SK-N-SH (cell line): ENCODE measurements at regions not wholly inside any gene's neighbourhood (a gene's known extent, or its start where the extent isn't known, plus 50 kb on each side); places are given as distances from the start of the nearest gene placed in this dataset.

Experiments
- CTCF ChIA-PET: fragments of 300-600, 350-600 bp; formaldehyde crosslinking; extraction: SDS; loops from one replicate; lab custom pipeline; 2021; lab: Yijun Ruan, JAX
- POLR2A ChIA-PET: fragments of 350-600 bp; sonication (Branson Sonifier 250); formaldehyde crosslinking; extraction: SDS; loops from one replicate; lab custom pipeline; 2020; ENCODE audit warnings: antibody characterized with exemption, inconsistent platforms; lab: Yijun Ruan, JAX
- DNase-seq: peaks from one replicate; pipeline ENCODE4 v3.0.0; 2012
- H2AFZ ChIP-seq: fragments of 200-600 bp; sonication (generic); 2 replicates; pipeline ENCODE4 v1.8.1; 2016; ENCODE audit warnings: antibody characterized with exemption, mild to moderate bottlenecking, low read depth
- H3F3A ChIP-seq: fragments of 200-600 bp; sonication (generic); replicated peaks from 2 replicates; pipeline ENCODE3; 2016; ENCODE audit warnings: antibody characterized with exemption, mild to moderate bottlenecking; ENCODE audit not compliant: insufficient read depth
- H3K27ac ChIP-seq, 2 experiments: fragments of 200-500 bp in 1 of 2; fragments of 200-600 bp in 1 of 2; sonication (Bioruptor generic) in 1 of 2; sonication (generic), shearing (Covaris generic) in 1 of 2; 2 replicates each; pipeline versions ENCODE4 v1.5.1 to v1.6.1; 2014 to 2016; ENCODE audit warnings: low read depth in 2 of 2, inconsistent platforms in 1 of 2, low read length in 1 of 2, mild to moderate bottlenecking in 1 of 2, mixed read lengths in 1 of 2
- H3K27me3 ChIP-seq: fragments of 200-600 bp; sonication (generic), shearing (Covaris generic); 2 replicates; pipeline ENCODE4 v1.6.1; 2016; ENCODE audit warnings: mixed run types; ENCODE audit not compliant: insufficient read depth
- H3K36me3 ChIP-seq, 2 experiments: fragments of 200-500 bp in 1 of 2; fragments of 200-600 bp in 1 of 2; sonication (Bioruptor generic) in 1 of 2; sonication (generic) in 1 of 2; replicated peaks in 1 of 2; 2 replicates each; pipeline versions ENCODE3 to v1.5.1; 2014 to 2016; ENCODE audit warnings: low read length in 1 of 2, mild to moderate bottlenecking in 1 of 2; ENCODE audit not compliant: insufficient read depth in 2 of 2, control insufficient read depth in 1 of 2
- H3K4me1 ChIP-seq, 2 experiments: fragments of 200-500 bp in 1 of 2; fragments of 200-600 bp in 1 of 2; sonication (Bioruptor generic) in 1 of 2; sonication (generic), shearing (Covaris generic) in 1 of 2; 2 replicates each; pipeline versions ENCODE4 v1.5.1 to v1.6.1; 2014 to 2016; ENCODE audit warnings: low read depth in 1 of 2, low read length in 1 of 2, mixed run types in 1 of 2; ENCODE audit not compliant: insufficient read depth in 2 of 2, control insufficient read depth in 1 of 2
- H3K4me2 ChIP-seq: fragments of 200-600 bp; sonication (generic), shearing (Covaris generic); 2 replicates; pipeline ENCODE4 v1.6.1; 2017; ENCODE audit warnings: mixed run types
- H3K4me3 ChIP-seq, 2 experiments: fragments of 200-500 bp in 1 of 2; fragments of 200-600 bp in 1 of 2; sonication (Bioruptor generic) in 1 of 2; sonication (generic), shearing (Covaris generic) in 1 of 2; 2 replicates each; pipeline versions ENCODE4 v1.5.1 to v1.8.1; 2014 to 2016; ENCODE audit warnings: low read depth in 2 of 2, inconsistent platforms in 1 of 2, low read length in 1 of 2, mild to moderate bottlenecking in 1 of 2, mixed read lengths in 1 of 2, moderate library complexity in 1 of 2
- H3K79me2 ChIP-seq: fragments of 200-600 bp; sonication (generic); 2 replicates; pipeline ENCODE4 v1.8.1; 2017; ENCODE audit warnings: mild to moderate bottlenecking; ENCODE audit not compliant: insufficient read depth
- H3K9ac ChIP-seq: fragments of 200-600 bp; sonication (generic); 2 replicates; pipeline ENCODE4 v1.6.1; 2017; ENCODE audit warnings: mixed run types
- H3K9me2 ChIP-seq: fragments of 200-600 bp; sonication (generic); 2 replicates; pipeline ENCODE4 v1.6.1; 2017; ENCODE audit warnings: mixed run types
- H3K9me3 ChIP-seq: fragments of 200-600 bp; sonication (generic); 2 replicates; pipeline ENCODE4 v1.6.1; 2017; ENCODE audit warnings: mixed run types, mild to moderate bottlenecking, moderate library complexity
- H4K20me1 ChIP-seq: fragments of 200-600 bp; sonication (generic); 2 replicates; pipeline ENCODE4 v1.6.1; 2017; ENCODE audit warnings: mild to moderate bottlenecking, mixed run types; ENCODE audit not compliant: insufficient read depth
- CTCF ChIP-seq: fragments of 200-600 bp; sonication (generic); IDR thresholded peaks from 2 replicates; pipeline ENCODE4 v1.6.1; 2017; ENCODE audit warnings: antibody characterized with exemption, mild to moderate bottlenecking, moderate library complexity
- EP300 ChIP-seq, 2 experiments: IDR thresholded peaks; 2 replicates each; pipeline versions ENCODE4 v1.4.0 to v1.6.1; 2012; ENCODE audit warnings: borderline replicate concordance in 1 of 2, low read depth in 1 of 2, low read length in 1 of 2
- EZH2phosphoT487 ChIP-seq: fragments of 200-600 bp; sonication (generic); IDR thresholded peaks from 2 replicates; pipeline ENCODE4 v1.6.1; 2017; ENCODE audit warnings: low read depth, mixed run types, mild to moderate bottlenecking, antibody characterized with exemption, moderate library complexity, borderline replicate concordance
- FOSL2 ChIP-seq: IDR thresholded peaks from 2 replicates; pipeline ENCODE4 v1.4.0; 2012; ENCODE audit warnings: low read depth, mild to moderate bottlenecking, moderate library complexity, borderline replicate concordance
- FOXM1 ChIP-seq: IDR thresholded peaks from 2 replicates; pipeline ENCODE4 v1.4.0; 2012; ENCODE audit warnings: low read depth, mild to moderate bottlenecking
- GABPA ChIP-seq: IDR thresholded peaks from 2 replicates; pipeline ENCODE4 v1.4.0; 2012; ENCODE audit warnings: low read depth, mild to moderate bottlenecking
- GATA2 ChIP-seq: sonication (generic); formaldehyde crosslinking; IDR thresholded peaks from 2 replicates; pipeline ENCODE4 v1.5.0; 2020; ENCODE audit warnings: mild to moderate bottlenecking, missing genetic modification reagents
- MEF2A ChIP-seq: IDR thresholded peaks from 2 replicates; pipeline ENCODE4 v1.4.0; 2012; ENCODE audit warnings: low read depth, borderline replicate concordance
- PBX3 ChIP-seq: IDR thresholded peaks from 2 replicates; pipeline ENCODE4; 2012
- RAD21 ChIP-seq: IDR thresholded peaks from 2 replicates; pipeline ENCODE4 v1.6.1; 2012; ENCODE audit warnings: mild to moderate bottlenecking, low read length
- SIN3A ChIP-seq: IDR thresholded peaks from 2 replicates; pipeline ENCODE4 v1.6.1; 2012; ENCODE audit warnings: low read depth, mild to moderate bottlenecking, low read length, moderate library complexity, borderline replicate concordance
- TAF1 ChIP-seq: IDR thresholded peaks from 2 replicates; pipeline ENCODE4 v1.6.1; 2012; ENCODE audit warnings: low read depth, mild to moderate bottlenecking, low read length, moderate library complexity, borderline replicate concordance
- TEAD4 ChIP-seq: IDR thresholded peaks from 2 replicates; pipeline ENCODE4 v1.4.0; 2012; ENCODE audit warnings: mild to moderate bottlenecking, borderline replicate concordance; ENCODE audit not compliant: insufficient read depth
- WGBS: methylation state at CpG from one replicate; pipeline ENCODE4 v1.1.6; 2017; ENCODE audit warnings: low lambda C conversion rate; 5-methylcytosine and 5-hydroxymethylcytosine counted together

- ChIA-PET POLR2A (no interaction called here), CTCF (no interaction called here)
- Histone ChIP-seq H3K27ac (no peak overlapping the region), H3F3A (no peaks in the 10 kb centered on the region), H3K36me3 (no peaks in the 10 kb centered on the region), H3K9ac (no peak overlapping the region), H3K4me1 (no peaks in the 10 kb centered on the region), H4K20me1 (no peaks in the 10 kb centered on the region), H3K9me3 (no peaks in the 10 kb centered on the region), H3K4me2 (no peak overlapping the region), H3K27me3 (no peaks in the 10 kb centered on the region), H3K4me3 (no peak overlapping the region), H3K9me2 (no peaks in the 10 kb centered on the region), H3K79me2 (no peaks in the 10 kb centered on the region), H2AFZ (no peak overlapping the region)
- no peak for DNase-seq
- TF ChIP-seq PBX3 (no peak), SIN3A (no peak), TEAD4 (no peak), GATA2 (CRISPR knock-in tag) (no peak), EZH2phosphoT487 (no peak), GABPA (no peak), FOSL2 (no peak), MEF2A (no peak), TAF1 (no peak), CTCF (no peak), FOXM1 (no peak), RAD21 (no peak)
- no CpG with 5 or more reads among the region's 3 CpGs for WGBS
Measured at GRCh38 chrX:81537723-81538122, 335.8 kb downstream of the SH3BGRL start.

GRCh38 chrX:81542255-81542654 is 340.4 kb downstream of the SH3BGRL start:
- POLR2A ChIA-PET = no interaction called here
- TF ChIP-seq EP300 (IDR thresholded peaks at IDR 0.05; ENCODE audit: borderline replicate concordance in 1 of 2, low read depth in 1 of 2, low read length in 1 of 2) = no peak
- TF ChIP-seq, all 33 proteins: peak for 0
- no peak overlapping the region for H3K27ac ChIP-seq
- no peaks in the 10 kb centered on the region for H3K4me1 ChIP-seq
- CTCF ChIA-PET = interaction anchor here (0.7 kb wide), 1 partner anchor 1128 kb away, joined by 3 read pairs; no protein-coding TSS in a partner anchor
- no peak overlapping the region for H3K9ac ChIP-seq
- no peaks in the 10 kb centered on the region for H3K9me3 ChIP-seq
- H3K4me2 ChIP-seq = no peak overlapping the region
- no peaks in the 10 kb centered on the region for H3F3A ChIP-seq
- no peaks in the 10 kb centered on the region for H3K36me3 ChIP-seq
- no peak overlapping the region for H2AFZ ChIP-seq
- no peak for DNase-seq
- no peaks in the 10 kb centered on the region; the same call in 1 of the 2 replicates for H3K9me2 ChIP-seq
- H3K27me3 ChIP-seq = no peaks in the 10 kb centered on the region
- WGBS = 14% methylated on average over 2 of the region's 2 CpGs
- H3K4me3 ChIP-seq = no peak overlapping the region
- H4K20me1 ChIP-seq = no peaks in the 10 kb centered on the region
- H3K79me2 ChIP-seq = no peaks in the 10 kb centered on the region
